Stimulated activated CD4-positive, alpha-beta T cell treated with anti-CD3 and anti-CD28 coated beads, Interleukin-2, amount 100 ng/mL, for 24 hours (primary cell): ENCODE measurements at regions not wholly inside any gene's neighbourhood (a gene's known extent, or its start where the extent isn't known, plus 50 kb on each side); places are given as distances from the start of the nearest gene placed in this dataset.

Experiments
- DNase-seq, 2 donors: peaks; one replicate each; pipeline ENCODE4 v3.0.0-alpha.2; 2020

DNA sequence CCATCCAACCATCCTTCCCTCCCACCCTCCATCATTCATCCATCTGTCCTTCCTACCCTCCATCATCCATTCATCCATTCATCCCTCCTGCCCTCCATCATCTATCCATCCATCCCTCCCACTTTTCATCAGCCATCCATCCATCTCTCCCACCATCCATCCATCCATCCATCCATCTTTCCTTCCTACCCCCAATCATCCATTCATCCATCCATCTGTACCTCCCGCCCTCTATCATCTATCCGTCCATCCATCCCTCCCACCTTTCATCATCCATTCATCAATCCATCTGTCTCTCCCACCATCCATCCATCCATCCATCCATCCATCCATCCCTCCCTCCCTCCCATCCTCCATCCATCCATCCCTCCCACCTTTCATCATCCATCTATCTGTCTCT is 968.8 kb downstream of the BRD1 start:
- DNase-seq, result no peak

- no peak for DNase-seq
These were observed 969.6 kb downstream of the BRD1 start for GRCh38 chr22:48858121-48858520.

- DNase-seq, result no peak
These were observed 970.4 kb downstream of the BRD1 start for GRCh38 chr22:48857202-48857805.

DNA sequence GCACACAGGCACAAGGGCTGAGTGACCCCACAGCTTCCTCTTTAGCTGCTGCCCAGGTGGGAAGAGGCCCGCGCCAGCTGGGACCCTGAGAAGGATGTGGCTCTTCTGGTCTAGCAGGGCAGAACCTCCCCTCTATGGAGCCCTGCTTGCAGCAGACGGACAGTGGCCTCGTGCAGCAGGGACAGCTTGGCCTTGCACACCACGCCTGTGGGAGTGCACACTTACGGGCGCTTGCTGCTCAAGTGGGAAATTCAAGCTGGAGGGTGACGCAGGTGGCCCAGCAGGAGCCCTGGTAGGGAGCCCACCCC is 971.4 kb downstream of the BRD1 start:
- no peak for DNase-seq

GRCh38 chr22:48855593-48856307 is 971.9 kb downstream of the BRD1 start:
- no peak for DNase-seq

GRCh38 chr22:48855013-48855412 is 972.7 kb downstream of the BRD1 start:
- no peak for DNase-seq

DNA sequence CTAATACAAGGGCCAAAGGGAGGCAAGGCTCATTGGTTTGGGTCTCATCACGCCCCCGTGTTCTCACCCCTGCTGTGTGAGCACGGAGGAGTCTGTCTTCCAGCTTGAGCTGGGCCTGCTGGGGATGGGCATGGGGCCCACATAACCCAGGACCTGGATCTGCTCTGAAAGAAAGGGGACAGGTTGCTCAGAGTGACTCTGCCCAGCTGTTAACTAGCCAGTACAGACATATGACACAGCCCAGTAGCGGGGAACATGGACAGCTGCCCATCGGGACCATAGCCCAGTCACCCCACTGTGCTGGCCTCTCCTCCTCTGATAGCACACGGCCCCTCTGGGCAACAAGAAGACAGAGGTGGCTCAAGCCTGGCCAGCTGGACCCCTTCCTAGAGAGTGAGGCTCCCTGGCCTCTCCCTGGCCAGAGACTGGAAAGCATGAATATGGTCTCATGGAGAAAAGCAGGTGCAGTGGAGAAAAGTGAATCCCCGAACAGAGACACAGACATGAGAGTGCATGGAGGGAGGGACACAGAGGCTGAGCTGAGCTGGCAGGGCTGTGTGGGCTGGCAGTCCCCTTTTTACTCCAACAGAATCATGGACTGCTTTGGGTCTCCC is 973.9 kb downstream of the BRD1 start:
- DNase-seq, result no peak

DNA sequence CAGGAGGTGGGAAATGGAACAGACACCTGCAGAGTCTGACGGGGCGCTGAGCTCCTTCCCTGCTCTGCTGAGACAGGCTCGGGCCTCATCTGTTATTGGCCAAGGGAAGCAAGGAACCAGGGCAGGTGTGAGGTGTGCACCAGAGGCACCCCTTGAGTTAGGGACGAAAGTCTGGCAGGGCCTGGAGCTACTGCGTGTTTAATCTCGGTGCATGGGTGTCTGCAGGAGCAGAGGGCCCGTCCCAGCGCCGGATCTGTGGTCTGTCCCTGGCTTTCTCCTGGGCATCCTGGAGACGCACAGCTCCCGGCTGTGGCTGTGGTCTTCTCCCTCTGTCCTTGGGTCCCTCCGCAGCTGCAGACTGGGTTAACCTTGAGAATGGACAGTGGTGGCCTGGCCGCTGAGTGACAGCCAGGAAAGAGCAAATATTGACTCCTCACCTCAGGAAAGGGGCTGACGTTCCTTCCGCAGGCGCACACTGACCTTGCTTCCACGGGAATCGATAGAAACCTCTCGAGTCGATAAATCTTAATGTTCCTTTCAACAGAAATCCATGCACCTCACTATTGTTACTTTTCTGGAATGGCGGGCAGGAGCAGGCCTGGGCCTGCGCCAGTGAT is 975.6 kb downstream of the BRD1 start:
- no peak for DNase-seq

GRCh38 chr22:48850658-48851287 is 976.9 kb downstream of the BRD1 start:
- DNase-seq, result no peak

DNA sequence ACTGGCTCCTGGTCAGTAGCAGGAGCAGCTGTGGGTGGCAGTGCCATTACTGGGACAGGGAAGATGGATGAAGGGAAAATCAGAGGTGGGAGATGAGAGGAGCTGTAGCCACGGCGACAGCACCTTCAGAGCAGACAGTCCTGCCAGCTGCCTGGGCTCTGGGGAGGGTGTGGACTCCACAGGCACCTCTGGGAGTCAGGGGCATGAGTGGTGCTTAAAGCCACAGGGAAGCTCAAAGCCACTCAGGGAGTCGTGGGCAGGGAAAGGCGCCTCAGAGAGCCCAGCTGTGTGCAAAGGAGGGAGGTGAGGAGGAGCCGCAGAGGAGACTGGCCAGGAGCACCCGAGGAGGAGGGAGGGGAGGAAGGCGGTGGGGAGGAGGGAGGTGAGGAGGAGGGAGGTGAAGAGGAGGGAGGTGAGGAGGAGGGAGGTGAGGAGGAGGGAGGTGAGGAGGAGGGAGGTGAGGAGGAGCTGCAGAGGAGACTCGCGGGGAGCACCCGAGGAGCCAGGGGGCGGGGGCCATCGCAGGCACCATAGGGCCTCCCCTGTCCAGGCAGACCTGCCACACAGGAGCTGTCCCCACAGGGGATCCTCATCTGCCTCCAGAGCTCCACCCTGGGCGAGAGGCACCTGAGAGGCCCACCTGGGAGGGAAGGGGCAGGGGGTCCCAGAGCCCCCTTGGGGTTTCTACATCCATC is 977.6 kb downstream of the BRD1 start:
- no peak for DNase-seq

DNA sequence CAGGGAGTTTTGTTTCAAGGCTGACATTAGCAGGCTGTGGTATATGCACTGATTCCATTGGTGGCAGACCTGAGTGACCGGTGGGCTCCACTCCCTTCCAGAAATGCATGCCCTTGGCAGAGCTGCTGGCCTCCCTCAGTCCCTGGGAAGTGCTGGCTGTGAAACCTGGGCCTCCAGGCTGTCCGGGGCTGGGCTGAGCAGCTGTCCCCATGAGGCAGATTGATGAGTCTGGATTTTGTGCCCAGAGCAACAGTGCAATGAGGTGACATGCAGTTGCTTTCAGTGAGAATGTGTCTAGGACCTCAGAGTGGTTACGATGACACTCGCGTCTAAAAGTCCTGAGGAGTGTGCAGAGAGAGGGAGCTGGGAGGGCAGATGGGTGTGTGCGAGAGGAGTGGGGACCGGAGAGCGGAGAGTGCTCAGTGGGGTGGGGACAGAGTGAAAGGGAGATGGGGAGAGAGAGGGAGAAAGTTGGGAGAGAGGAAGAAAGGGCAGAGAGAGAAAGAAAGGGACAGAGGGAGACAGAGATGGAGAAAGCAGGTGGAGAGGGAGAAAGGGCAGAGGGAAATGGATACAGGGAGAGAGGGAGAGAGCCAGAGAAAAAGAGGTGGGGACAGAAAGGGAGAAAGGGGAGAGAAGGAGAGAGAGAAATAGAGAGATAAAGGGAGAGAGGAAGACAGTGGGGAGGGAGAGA is 978.3 kb downstream of the BRD1 start:
- DNase-seq, result no peak

GRCh38 chr22:48846200-48846599 is 981.5 kb downstream of the BRD1 start:
- no peak for DNase-seq

- DNase-seq, result no peak
These were observed 982.2 kb downstream of the BRD1 start for GRCh38 chr22:48845356-48845936.

- no peak for DNase-seq
These were observed 983.5 kb downstream of the BRD1 start for GRCh38 chr22:48844056-48844675.

DNA sequence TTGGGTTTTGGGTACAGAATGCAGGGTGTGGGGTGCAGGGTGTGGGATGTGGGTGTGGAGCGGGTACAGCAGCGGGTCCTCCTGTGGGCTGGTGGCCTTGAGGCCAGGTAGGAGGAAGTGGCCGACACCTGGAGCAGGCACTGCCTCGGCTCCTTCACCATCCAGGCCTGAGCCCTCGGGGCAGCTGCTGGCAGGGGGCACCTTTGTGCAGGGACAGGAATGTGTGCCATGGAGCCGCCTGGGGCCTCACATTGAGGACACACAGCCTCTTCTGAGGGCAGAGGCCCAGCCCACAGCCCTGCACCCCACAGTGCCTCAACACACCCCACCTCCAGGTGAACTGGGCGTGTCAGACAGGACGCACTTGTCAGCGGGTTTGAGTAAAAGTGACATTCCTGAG is 984.0 kb downstream of the BRD1 start:
- no peak for DNase-seq

DNA sequence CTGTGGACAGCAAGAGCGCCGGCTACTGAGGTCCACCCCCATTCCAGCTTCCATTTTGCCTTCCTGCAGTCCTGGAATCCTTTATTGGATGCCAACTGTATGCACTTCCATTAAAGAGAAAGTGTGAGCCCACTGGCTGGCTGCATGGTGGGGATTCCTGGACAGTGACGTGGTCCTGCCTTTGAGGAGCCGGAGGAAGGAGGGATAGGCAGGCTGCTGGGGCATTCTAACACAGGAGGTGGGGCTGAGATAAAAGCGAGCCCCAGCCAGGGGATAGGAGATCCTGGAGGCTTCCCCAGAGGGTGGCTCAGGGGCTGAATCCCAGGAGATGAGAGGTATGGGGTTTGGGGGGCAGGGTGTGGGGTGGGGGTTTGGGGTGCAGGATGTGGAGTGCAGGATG is 984.7 kb downstream of the BRD1 start:
- DNase-seq, result no peak

GRCh38 chr22:48842583-48842945 is 985.1 kb downstream of the BRD1 start:
- DNase-seq, result no peak

DNA sequence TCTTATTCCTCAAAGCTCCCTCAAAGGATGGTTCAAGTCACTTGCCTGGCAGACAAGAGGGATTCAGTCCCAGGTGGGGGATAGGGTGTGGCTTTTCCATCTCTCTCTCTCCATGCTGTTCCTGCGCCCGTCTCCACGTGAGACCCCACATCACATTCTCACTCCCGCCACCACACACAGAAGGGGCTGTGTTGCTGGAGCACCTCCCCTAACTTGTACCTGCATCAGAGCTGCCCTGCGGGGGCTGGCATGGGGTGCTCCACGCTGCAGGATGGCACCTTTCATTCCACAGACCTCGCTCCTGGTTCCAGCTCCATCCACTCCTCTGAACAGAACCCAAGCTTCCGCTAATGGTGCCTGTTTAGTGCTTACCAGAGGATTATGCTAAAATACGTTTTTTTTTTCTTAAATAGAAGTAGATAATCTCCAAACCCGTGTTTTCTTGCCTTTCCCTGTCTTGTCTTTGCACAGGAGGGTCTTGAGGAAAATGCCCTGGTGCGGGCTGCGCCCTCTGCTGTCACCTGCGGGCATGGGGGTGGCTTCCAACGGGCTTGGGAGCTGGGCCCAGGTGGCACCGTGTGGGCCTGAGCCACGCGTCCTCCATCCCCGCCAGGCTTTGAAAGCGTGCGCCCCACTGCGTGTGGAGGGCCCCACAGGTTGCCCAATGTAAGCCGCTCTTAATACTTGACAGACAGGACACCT is 985.6 kb downstream of the BRD1 start:
- no peak for DNase-seq

GRCh38 chr22:48840112-48840949 is 987.3 kb downstream of the BRD1 start:
- DNase-seq, result no peak
